Endothelial cell of umbilical vein (primary cell): ENCODE measurements at regions not wholly inside any gene's neighbourhood (a gene's known extent, or its start where the extent isn't known, plus 50 kb on each side); places are given as distances from the start of the nearest gene placed in this dataset.

ENCODE experiments used
- BruUV-seq: library from RNA; stranded (reverse); fragments of 400-500 nt; replicated peaks from 2 replicates; lab custom pipeline; 2021; lab: Mats Ljungman, UMichigan
- CTCF ChIA-PET: fragments of 300-600, 350-600 bp; sonication (Branson Sonifier 250); formaldehyde crosslinking; loops from one replicate; lab custom pipeline; 2021; ENCODE audit warnings: antibody characterized with exemption, inconsistent platforms; lab: Charles Lee
- POLR2A ChIA-PET: fragments of 300-600, 350-600 bp; sonication (Branson Sonifier 250); formaldehyde crosslinking; loops from one replicate; lab custom pipeline; 2021; ENCODE audit warnings: antibody characterized with exemption, inconsistent platforms; lab: Charles Lee
- DNase-seq: peaks from one replicate; pipeline ENCODE4 v3.0.0-alpha.2; 2011; ENCODE audit warnings: low read depth, low spot score
- FAIRE-seq: peaks from 2 replicates; lab custom pipeline; 2011; peaks lifted over from hg19 to GRCh38; lab: Jason Lieb, UNC
- H2AFZ ChIP-seq: 2 replicates; pipeline ENCODE4 v1.6.0; 2012; ENCODE audit warnings: low read depth, low read length, control low read depth, inconsistent platforms
- H3K27ac ChIP-seq: 2 replicates; pipeline ENCODE4 v1.5.1; 2011; ENCODE audit warnings: low read depth, mild to moderate bottlenecking, control low read depth, low read length, moderate library complexity; ENCODE audit not compliant: insufficient read depth
- H3K27me3 ChIP-seq, 2 experiments: 2 replicates each; pipeline versions ENCODE4 v1.6.0 to v1.6.1; 2011; ENCODE audit warnings: low read length in 2 of 2, mixed read lengths in 1 of 2; ENCODE audit not compliant: control insufficient read depth in 2 of 2, insufficient read depth in 2 of 2
- H3K36me3 ChIP-seq, 2 experiments: 2 replicates in 1 of 2; 3 replicates in 1 of 2; pipeline ENCODE4 v1.5.1; 2011; ENCODE audit warnings: low read length in 2 of 2, mild to moderate bottlenecking in 1 of 2, moderate library complexity in 1 of 2; ENCODE audit not compliant: control insufficient read depth in 2 of 2, insufficient read depth in 2 of 2; ENCODE audit errors: extremely low read depth in 1 of 2
- H3K4me1 ChIP-seq: 3 replicates; pipeline ENCODE4 v1.5.1; 2011; ENCODE audit warnings: mild to moderate bottlenecking, low read length; ENCODE audit not compliant: control insufficient read depth, insufficient read depth; ENCODE audit errors: extremely low read depth
- H3K4me2 ChIP-seq: 2 replicates; pipeline ENCODE4 v1.6.1; 2011; ENCODE audit warnings: low read length, control low read depth, mixed read lengths; ENCODE audit not compliant: insufficient read depth
- H3K4me3 ChIP-seq, 3 experiments: fragments of 200-600 bp in 1 of 3; sonication (generic), shearing (Covaris generic) in 1 of 3; replicated peaks in 1 of 3; 2 replicates each; pipeline ENCODE4 v1.5.1; 2011 to 2016; ENCODE audit warnings: control low read depth in 3 of 3, low read length in 3 of 3, mild to moderate bottlenecking in 2 of 3, inconsistent platforms in 1 of 3, low read depth in 1 of 3, moderate library complexity in 1 of 3; ENCODE audit not compliant: insufficient read depth in 1 of 3
- H3K79me2 ChIP-seq: 2 replicates; pipeline ENCODE4 v1.6.0; 2012; ENCODE audit warnings: low read length, inconsistent platforms; ENCODE audit not compliant: control insufficient read depth, insufficient read depth
- H3K9ac ChIP-seq: replicated peaks from 2 replicates; pipeline ENCODE3; 2011; ENCODE audit warnings: low read length, control low read depth; ENCODE audit not compliant: insufficient read depth; ENCODE audit errors: extremely low read depth
- H3K9me1 ChIP-seq: replicated peaks from 3 replicates; pipeline ENCODE4 v1.6.0; 2011; ENCODE audit warnings: mild to moderate bottlenecking, low read length; ENCODE audit not compliant: control insufficient read depth, insufficient read depth; ENCODE audit errors: extremely low read depth
- H3K9me3 ChIP-seq: replicated peaks from 2 replicates; pipeline ENCODE4 v1.5.1; 2012; ENCODE audit warnings: low read length, inconsistent platforms; ENCODE audit not compliant: control insufficient read depth, insufficient read depth
- H4K20me1 ChIP-seq: replicated peaks from 2 replicates; pipeline ENCODE3; 2011; ENCODE audit warnings: mild to moderate bottlenecking, low read length; ENCODE audit not compliant: control insufficient read depth, insufficient read depth; ENCODE audit errors: extremely low read depth
- EZH2 ChIP-seq: IDR thresholded peaks from 2 replicates; pipeline ENCODE4 v1.6.1; 2012; ENCODE audit warnings: borderline replicate concordance, low read depth, mild to moderate bottlenecking, moderate library complexity, low read length, inconsistent platforms; ENCODE audit not compliant: severe bottlenecking
- FOS ChIP-seq: IDR thresholded peaks from 2 replicates; pipeline ENCODE4 v1.6.1; 2011; ENCODE audit warnings: mild to moderate bottlenecking, low read length, moderate library complexity, borderline replicate concordance; ENCODE audit not compliant: insufficient read depth
- GATA2 ChIP-seq: IDR thresholded peaks from 2 replicates; pipeline ENCODE4 v1.7.0; 2011; ENCODE audit warnings: low read depth, mild to moderate bottlenecking, moderate library complexity, mixed read lengths, low read length; ENCODE audit not compliant: insufficient read length, insufficient read depth
- JUN ChIP-seq: IDR thresholded peaks from 2 replicates; pipeline ENCODE4 v1.6.1; 2011; ENCODE audit warnings: borderline replicate concordance, low read depth; ENCODE audit not compliant: insufficient read length, insufficient read depth
- MAX ChIP-seq: IDR thresholded peaks from 2 replicates; pipeline ENCODE4 v1.6.1; 2011; ENCODE audit not compliant: insufficient read depth, insufficient read length
- MYC ChIP-seq: IDR thresholded peaks from one replicate; pipeline ENCODE4 v1.6.1; 2011; ENCODE audit warnings: mild to moderate bottlenecking, low read depth, low read length
- POLR2A ChIP-seq: IDR thresholded peaks from 2 replicates; pipeline ENCODE4 v1.6.1; 2012; ENCODE audit warnings: low read depth, mild to moderate bottlenecking, control low read depth, low read length
- POLR2AphosphoS5 ChIP-seq: IDR thresholded peaks from 2 replicates; pipeline ENCODE4 v1.6.1; 2012; ENCODE audit warnings: low read depth, mild to moderate bottlenecking, control low read depth, low read length, moderate library complexity; ENCODE audit not compliant: insufficient read depth
- dilution Hi-C: fragments of 300-500 bp; cut with MboI; formaldehyde crosslinking; loops from one replicate; pipeline ENCODE4 v1.15.0; 2019; ENCODE audit warnings: low sequenced_read_pairs; ENCODE audit not compliant: extremely low pct_ligation_motif_present
- intact Hi-C: fragments of 100-400 bp; cut with micrococcal nuclease; formaldehyde crosslinking; loops from one replicate; pipeline ENCODE4 v1.10.0; 2022
- TF ChIP-seq, protein P1 (sequence below), 2 donors: IDR thresholded peaks; 1 replicate in 1 of 2; 2 replicates in 1 of 2; pipeline ENCODE4 v1.5.1; 2011; ENCODE audit warnings: low read length in 2 of 2, mild to moderate bottlenecking in 2 of 2, moderate library complexity in 2 of 2, control low read depth in 1 of 2, inconsistent platforms in 1 of 2, low read depth in 1 of 2; ENCODE audit not compliant: insufficient read depth in 1 of 2; ENCODE audit errors: extremely low read depth in 1 of 2

- no peaks in the 10 kb centered on the region for H4K20me1 ChIP-seq
- H3K4me1 ChIP-seq = no peaks in the 10 kb centered on the region
- ChIA-PET CTCF (no interaction called here), POLR2A (no interaction called here)
- H3K4me2 ChIP-seq = no peak overlapping the region
- no peak overlapping the region for H3K27ac ChIP-seq
- intact Hi-C loops = no loop called here
- no peaks in the 10 kb centered on the region for H3K9me3 ChIP-seq
- no peaks in the 10 kb centered on the region for H3K9me1 ChIP-seq
- no TSS peak for BruUV-seq
- H2AFZ ChIP-seq = no peak overlapping the region
- no peaks in the 10 kb centered on the region for H3K36me3 ChIP-seq
- no peak overlapping the region for H3K4me3 ChIP-seq
- no peaks in the 10 kb centered on the region for H3K79me2 ChIP-seq
- DNase-seq (no peak), FAIRE-seq (no peak)
- dilution Hi-C loops = no loop called here
- no peak overlapping the region for H3K9ac ChIP-seq
- TF ChIP-seq, protein P1, sequence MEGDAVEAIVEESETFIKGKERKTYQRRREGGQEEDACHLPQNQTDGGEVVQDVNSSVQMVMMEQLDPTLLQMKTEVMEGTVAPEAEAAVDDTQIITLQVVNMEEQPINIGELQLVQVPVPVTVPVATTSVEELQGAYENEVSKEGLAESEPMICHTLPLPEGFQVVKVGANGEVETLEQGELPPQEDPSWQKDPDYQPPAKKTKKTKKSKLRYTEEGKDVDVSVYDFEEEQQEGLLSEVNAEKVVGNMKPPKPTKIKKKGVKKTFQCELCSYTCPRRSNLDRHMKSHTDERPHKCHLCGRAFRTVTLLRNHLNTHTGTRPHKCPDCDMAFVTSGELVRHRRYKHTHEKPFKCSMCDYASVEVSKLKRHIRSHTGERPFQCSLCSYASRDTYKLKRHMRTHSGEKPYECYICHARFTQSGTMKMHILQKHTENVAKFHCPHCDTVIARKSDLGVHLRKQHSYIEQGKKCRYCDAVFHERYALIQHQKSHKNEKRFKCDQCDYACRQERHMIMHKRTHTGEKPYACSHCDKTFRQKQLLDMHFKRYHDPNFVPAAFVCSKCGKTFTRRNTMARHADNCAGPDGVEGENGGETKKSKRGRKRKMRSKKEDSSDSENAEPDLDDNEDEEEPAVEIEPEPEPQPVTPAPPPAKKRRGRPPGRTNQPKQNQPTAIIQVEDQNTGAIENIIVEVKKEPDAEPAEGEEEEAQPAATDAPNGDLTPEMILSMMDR (IDR thresholded peaks at IDR 0.05; ENCODE audit: extremely low read depth in 1 of 2, insufficient read depth in 1 of 2, low read depth in 1 of 2, low read length in 2 of 2) = no peak
- no peaks in the 10 kb centered on the region for H3K27me3 ChIP-seq
These were observed 342.1 kb upstream of the SOX2 start for GRCh38 chr3:181369637-181370036.

DNA sequence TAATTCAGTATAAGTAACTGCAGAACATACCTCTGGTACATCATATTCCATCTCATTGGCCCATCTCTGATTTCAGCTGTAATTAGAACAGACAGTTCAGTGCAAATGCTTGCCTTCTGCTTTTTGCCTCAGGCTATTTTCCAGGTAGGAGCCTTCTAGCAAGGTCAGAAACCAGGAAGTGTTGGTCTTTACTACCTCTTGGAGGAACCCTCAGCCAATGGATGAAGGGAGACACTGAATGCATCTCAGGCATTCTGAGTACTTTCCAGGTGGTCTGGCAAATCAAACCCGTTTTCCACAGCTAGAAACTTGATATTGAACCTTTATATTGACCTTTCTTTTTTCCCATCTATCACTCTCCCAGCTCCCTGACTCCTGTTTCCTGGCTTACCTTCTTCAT, 348.5 kb upstream of the SOX2 start:
- H3K27ac ChIP-seq = no peak overlapping the region
- no peak overlapping the region for H2AFZ ChIP-seq
- H3K4me3 ChIP-seq = no peak overlapping the region
- FAIRE-seq (no peak), DNase-seq (no peak)
- dilution Hi-C loops = no loop called here
- no peaks in the 10 kb centered on the region for H3K9me1 ChIP-seq
- H3K4me2 ChIP-seq = no peak overlapping the region
- no TSS peak for BruUV-seq
- POLR2A ChIA-PET = no interaction called here
- no peaks in the 10 kb centered on the region for H3K27me3 ChIP-seq
- H3K9me3 ChIP-seq = no peaks in the 10 kb centered on the region
- H4K20me1 ChIP-seq = no peaks in the 10 kb centered on the region
- H3K4me1 ChIP-seq = no peaks in the 10 kb centered on the region
- no peaks in the 10 kb centered on the region for H3K36me3 ChIP-seq
- TF ChIP-seq POLR2A = no peak
- no peak for TF ChIP-seq MAX
- TF ChIP-seq MYC = no peak
- TF ChIP-seq, protein P1 (IDR thresholded peaks at IDR 0.05; ENCODE audit: extremely low read depth in 1 of 2, insufficient read depth in 1 of 2, low read depth in 1 of 2, low read length in 2 of 2) = no peak
- TF ChIP-seq JUN = no peak
- no peak for TF ChIP-seq FOS
- TF ChIP-seq EZH2 = no peak
- TF ChIP-seq GATA2 = no peak
- no peak for TF ChIP-seq POLR2AphosphoS5
- no peaks in the 10 kb centered on the region for H3K79me2 ChIP-seq
- CTCF ChIA-PET = interaction anchor here (0.9 kb wide), 1 partner anchor 36 kb away, joined by 4 read pairs; no protein-coding TSS in a partner anchor
- intact Hi-C loops = no loop called here
- H3K9ac ChIP-seq = no peak overlapping the region
